ENCODE measurements at regions not wholly inside any gene's neighbourhood (a gene's known extent, or its start where the extent isn't known, plus 50 kb on each side); places are given as distances from the start of the nearest gene placed in this dataset.
"Not testable (repeated sequence)": the region's sequence is repeated elsewhere in the genome, so short reads cannot be mapped to it uniquely, and the experiment has no call there.

DNA sequence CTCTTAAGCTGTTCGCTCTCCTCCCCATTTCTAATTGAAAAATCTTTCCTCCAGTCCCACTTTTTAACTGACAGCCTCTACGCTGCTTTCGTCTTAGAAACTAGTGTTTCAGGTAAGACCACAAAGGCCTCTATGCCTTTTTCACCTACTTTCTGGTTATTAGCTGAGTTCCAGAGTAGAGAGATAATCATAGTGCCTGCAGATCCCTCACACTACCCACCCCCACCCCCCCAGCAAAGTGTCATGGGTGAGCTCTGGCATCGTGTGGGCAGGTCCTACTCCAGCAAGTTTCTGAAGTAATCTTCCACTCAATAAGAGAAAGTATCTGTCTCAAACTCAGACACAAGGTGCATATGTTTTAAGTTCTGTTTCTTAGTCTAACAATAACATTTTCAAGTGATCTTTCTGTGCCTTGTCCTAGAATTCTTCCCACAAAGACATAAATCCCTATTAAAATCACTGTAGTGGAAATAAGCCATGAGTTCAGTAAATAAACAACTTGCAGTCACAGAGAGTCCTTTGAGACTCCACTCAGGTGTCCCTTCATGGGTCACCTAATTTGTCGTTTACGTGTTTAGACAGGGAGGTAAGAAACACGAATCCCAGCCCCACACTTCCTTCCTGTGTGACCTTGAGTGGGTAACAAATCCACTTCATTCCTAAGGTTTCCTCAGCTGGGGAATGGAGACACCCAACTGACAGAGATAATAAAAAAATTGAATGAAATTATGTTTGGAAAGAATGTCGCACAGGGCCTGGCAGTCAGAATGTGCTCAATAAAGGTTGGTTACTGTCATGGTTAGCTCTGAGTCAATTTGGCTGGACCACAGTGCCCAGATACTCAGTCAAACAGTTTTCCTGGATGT, 228.9 kb upstream of the CAND1 start:
- Histone ChIP-seq H3K4me3 (ENCODE audit: low read length in 2 of 2) (no peak overlapping the region), H3K4me1 (ENCODE audit: control insufficient read depth, insufficient read depth, low read length) (no peaks in the 10 kb centered on the region)

DNA sequence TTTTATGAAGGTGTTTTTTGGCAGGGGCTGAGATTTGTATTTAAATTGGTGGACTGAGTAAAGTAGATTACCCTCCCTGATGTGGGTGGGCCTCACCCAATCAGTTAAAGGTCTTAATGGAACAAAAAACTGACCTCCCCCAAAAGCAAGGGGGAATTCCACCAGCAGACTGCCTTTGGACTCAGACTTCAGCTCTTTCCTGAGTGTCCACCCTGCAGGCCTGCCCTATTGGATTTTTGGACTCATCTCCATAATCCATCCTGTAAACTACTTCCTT, 228.4 kb upstream of the CAND1 start:
- no peaks in the 10 kb centered on the region for H3K36me3 ChIP-seq (ENCODE audit: control insufficient read depth in 2 of 2, insufficient read depth in 2 of 2, low read length in 2 of 2)
- no peak overlapping the region for H3K27ac ChIP-seq (ENCODE audit: low read length)
- H3K27me3 ChIP-seq (ENCODE audit: control insufficient read depth in 1 of 2, insufficient read depth in 2 of 2, low read length in 2 of 2): no peaks in the 10 kb centered on the region
- H3K9ac ChIP-seq (ENCODE audit: low read length in 2 of 2): no peak overlapping the region
- H3K4me1 ChIP-seq (ENCODE audit: control insufficient read depth, insufficient read depth, low read length): no peaks in the 10 kb centered on the region
- H3K9me3 ChIP-seq (ENCODE audit: control insufficient read depth in 2 of 2, low read length in 2 of 2): no peaks in the 10 kb centered on the region
- no peak overlapping the region for H3K4me3 ChIP-seq (ENCODE audit: low read length in 2 of 2)

More for the DNA sequence above, 228.9 kb upstream of the CAND1 start:
- Histone ChIP-seq H3K27ac (ENCODE audit: low read length) (no peak overlapping the region), H3K36me3 (ENCODE audit: control insufficient read depth in 2 of 2, insufficient read depth in 2 of 2, low read length in 2 of 2) (no peaks in the 10 kb centered on the region), H3K27me3 (ENCODE audit: control insufficient read depth in 1 of 2, insufficient read depth in 2 of 2, low read length in 2 of 2) (no peaks in the 10 kb centered on the region), H3K9ac (ENCODE audit: low read length in 2 of 2) (no peak overlapping the region), H3K9me3 (ENCODE audit: control insufficient read depth in 2 of 2, low read length in 2 of 2) (no peaks in the 10 kb centered on the region)

DNA sequence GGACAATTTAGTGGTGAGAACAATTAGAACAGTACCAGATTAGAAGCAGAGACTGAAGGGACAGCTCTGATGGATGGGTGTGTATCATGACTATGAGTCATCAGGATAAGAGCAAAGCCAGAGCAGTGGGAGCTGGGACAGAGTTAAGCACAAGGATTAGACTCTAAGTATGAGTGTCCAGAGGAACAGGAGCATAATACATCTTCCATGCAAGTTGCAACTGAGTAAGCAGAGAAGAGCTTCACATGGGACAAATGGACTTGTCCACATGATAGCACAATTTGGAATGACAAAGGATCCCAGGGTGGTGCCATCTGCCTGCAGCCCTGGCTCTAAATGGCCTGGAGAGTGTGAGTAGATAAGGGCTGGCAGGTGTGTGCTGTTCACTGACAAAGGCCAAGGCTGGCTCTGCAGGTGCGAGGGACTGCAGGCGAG, 226.4 kb upstream of the CAND1 start:
- Histone ChIP-seq H3K9ac (ENCODE audit: low read length in 2 of 2) (no peak overlapping the region), H3K4me3 (ENCODE audit: low read length in 2 of 2) (no peak overlapping the region), H3K4me1 (ENCODE audit: control insufficient read depth, insufficient read depth, low read length) (no peaks in the 10 kb centered on the region), H3K9me3 (ENCODE audit: control insufficient read depth in 2 of 2, low read length in 2 of 2) (no peaks in the 10 kb centered on the region), H3K27me3 (ENCODE audit: control insufficient read depth in 1 of 2, insufficient read depth in 2 of 2, low read length in 2 of 2) (no peaks in the 10 kb centered on the region), H3K27ac (ENCODE audit: low read length) (no peak overlapping the region), H3K36me3 (ENCODE audit: control insufficient read depth in 2 of 2, insufficient read depth in 2 of 2, low read length in 2 of 2) (no peaks in the 10 kb centered on the region)

DNA sequence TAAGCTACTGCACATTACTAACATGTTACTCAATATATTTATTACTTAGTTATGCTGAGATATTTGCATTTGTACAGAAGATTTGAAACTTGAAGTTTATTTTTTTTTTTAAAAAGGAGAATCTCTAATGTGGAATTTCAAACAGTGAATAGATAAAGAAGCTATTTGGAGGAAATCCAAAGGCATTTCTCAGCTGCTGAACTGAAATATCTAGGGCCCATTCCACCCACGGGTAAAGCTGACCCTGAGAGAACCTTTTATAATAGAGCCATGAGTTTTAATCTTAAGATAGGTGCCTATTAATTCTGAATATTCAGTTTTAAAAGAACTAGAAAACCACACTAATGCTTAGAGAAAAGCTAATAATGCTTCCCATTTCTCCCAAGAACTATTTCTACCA, 225.4 kb upstream of the CAND1 start:
- no peaks in the 10 kb centered on the region for H3K4me1 ChIP-seq (ENCODE audit: control insufficient read depth, insufficient read depth, low read length)
- no peak overlapping the region for H3K4me3 ChIP-seq (ENCODE audit: low read length in 2 of 2)
- H3K36me3 ChIP-seq (ENCODE audit: control insufficient read depth in 2 of 2, insufficient read depth in 2 of 2, low read length in 2 of 2): no peaks in the 10 kb centered on the region
- H3K9me3 ChIP-seq (ENCODE audit: control insufficient read depth in 2 of 2, low read length in 2 of 2): no peaks in the 10 kb centered on the region
- no peak overlapping the region for H3K9ac ChIP-seq (ENCODE audit: low read length in 2 of 2)
- no peaks in the 10 kb centered on the region for H3K27me3 ChIP-seq (ENCODE audit: control insufficient read depth in 1 of 2, insufficient read depth in 2 of 2, low read length in 2 of 2)
- H3K27ac ChIP-seq (ENCODE audit: low read length): no peak overlapping the region

DNA sequence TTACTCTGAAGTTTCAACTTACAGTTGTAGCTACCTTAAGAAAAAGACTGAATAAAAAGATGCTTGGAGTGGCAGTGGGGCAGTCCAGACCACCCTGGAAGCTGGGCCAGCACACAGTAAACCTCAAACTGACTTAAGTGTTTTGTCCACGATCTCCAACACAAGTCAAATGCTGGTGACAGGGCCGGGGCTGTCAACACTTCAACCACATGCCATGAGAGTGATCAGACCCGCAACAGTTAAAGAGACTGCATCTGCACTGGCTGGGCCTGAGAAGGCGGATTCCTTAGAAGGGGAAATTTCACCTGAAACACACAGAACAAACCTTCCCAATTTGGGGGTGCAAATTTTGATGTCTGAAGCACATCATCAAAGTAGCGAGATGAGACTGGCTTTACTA, 223.5 kb upstream of the CAND1 start:
- H3K9ac ChIP-seq (ENCODE audit: low read length in 2 of 2): no peak overlapping the region
- H3K36me3 ChIP-seq (ENCODE audit: control insufficient read depth in 2 of 2, insufficient read depth in 2 of 2, low read length in 2 of 2): no peaks in the 10 kb centered on the region
- H3K27ac ChIP-seq (ENCODE audit: low read length): no peak overlapping the region
- no peaks in the 10 kb centered on the region for H3K27me3 ChIP-seq (ENCODE audit: control insufficient read depth in 1 of 2, insufficient read depth in 2 of 2, low read length in 2 of 2)
- no peaks in the 10 kb centered on the region for H3K9me3 ChIP-seq (ENCODE audit: control insufficient read depth in 2 of 2, low read length in 2 of 2)
- no peak overlapping the region for H3K4me3 ChIP-seq (ENCODE audit: low read length in 2 of 2)
- H3K4me1 ChIP-seq (ENCODE audit: control insufficient read depth, insufficient read depth, low read length): no peaks in the 10 kb centered on the region

DNA sequence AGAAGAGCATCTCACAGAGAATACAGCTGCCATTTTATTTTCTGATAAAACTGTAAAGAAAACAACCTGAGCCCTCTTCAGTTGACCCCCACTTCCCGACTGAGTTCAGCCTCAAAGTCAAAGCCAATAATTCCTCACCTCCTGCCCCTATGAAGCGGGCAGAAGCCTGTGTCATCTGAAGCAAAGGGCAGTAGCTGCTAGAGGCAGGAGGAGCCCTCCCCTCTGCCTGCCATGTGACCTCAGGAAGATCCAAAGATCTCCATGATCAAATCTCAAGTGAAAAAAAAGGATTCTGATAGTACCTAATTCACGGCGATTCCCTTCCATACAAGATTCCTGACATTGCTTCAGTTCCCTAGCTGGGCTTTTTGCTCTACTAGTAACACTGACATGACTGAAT, 223.1 kb upstream of the CAND1 start:
- Histone ChIP-seq H3K9me3 (ENCODE audit: control insufficient read depth in 2 of 2, low read length in 2 of 2) (no peaks in the 10 kb centered on the region), H3K9ac (ENCODE audit: low read length in 2 of 2) (no peak overlapping the region), H3K36me3 (ENCODE audit: control insufficient read depth in 2 of 2, insufficient read depth in 2 of 2, low read length in 2 of 2) (no peaks in the 10 kb centered on the region), H3K27me3 (ENCODE audit: control insufficient read depth in 1 of 2, insufficient read depth in 2 of 2, low read length in 2 of 2) (no peaks in the 10 kb centered on the region), H3K27ac (ENCODE audit: low read length) (no peak overlapping the region), H3K4me1 (ENCODE audit: control insufficient read depth, insufficient read depth, low read length) (no peaks in the 10 kb centered on the region), H3K4me3 (ENCODE audit: low read length in 2 of 2) (no peak overlapping the region)

DNA sequence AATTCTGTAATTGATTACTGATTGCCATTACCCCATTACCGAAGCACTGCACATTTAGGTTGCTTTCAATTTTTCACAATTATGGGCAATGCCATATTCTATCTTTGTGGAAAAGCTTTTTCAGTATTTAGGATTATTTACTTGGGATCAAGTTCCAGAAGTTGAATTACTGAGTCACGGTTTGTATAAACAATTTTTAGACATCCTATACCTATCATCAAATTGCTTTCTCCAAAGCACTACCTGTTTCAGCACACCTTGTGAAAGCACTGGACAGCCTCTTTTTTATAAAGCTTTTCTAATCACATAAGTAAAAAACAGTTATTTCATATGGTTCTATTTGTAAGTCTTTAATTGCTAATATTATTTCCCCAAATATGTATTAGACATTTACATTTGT, 221.5 kb upstream of the CAND1 start:
- Histone ChIP-seq H3K27ac (ENCODE audit: low read length) (no peak overlapping the region), H3K4me1 (ENCODE audit: control insufficient read depth, insufficient read depth, low read length) (no peaks in the 10 kb centered on the region), H3K27me3 (ENCODE audit: control insufficient read depth in 1 of 2, insufficient read depth in 2 of 2, low read length in 2 of 2) (no peaks in the 10 kb centered on the region), H3K4me3 (ENCODE audit: low read length in 2 of 2) (no peak overlapping the region), H3K9me3 (ENCODE audit: control insufficient read depth in 2 of 2, low read length in 2 of 2) (no peaks in the 10 kb centered on the region), H3K36me3 (ENCODE audit: control insufficient read depth in 2 of 2, insufficient read depth in 2 of 2, low read length in 2 of 2) (no peaks in the 10 kb centered on the region), H3K9ac (ENCODE audit: low read length in 2 of 2) (no peak overlapping the region)

DNA sequence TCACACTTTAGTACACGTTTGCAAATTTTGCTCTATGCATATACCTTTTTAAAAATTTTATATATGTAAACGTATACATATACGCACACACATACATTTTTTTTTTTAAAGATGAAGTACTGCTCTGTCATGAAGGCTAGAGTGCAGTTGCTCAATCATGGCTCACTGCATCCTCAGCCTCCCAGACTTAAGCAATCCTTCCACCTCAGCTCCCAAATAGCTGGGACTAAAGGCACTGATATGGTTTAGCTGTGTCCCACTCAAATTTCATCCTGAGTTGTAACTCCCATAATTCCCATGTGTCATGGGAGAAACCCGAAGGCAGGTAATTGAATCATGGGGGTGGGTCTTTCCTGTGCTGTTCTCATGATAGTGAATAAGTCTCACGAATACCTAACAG, 220.8 kb upstream of the CAND1 start:
- H3K9me3 ChIP-seq (ENCODE audit: control insufficient read depth in 2 of 2, low read length in 2 of 2): no peaks in the 10 kb centered on the region
- H3K27ac ChIP-seq (ENCODE audit: low read length): no peak overlapping the region
- H3K4me3 ChIP-seq (ENCODE audit: low read length in 2 of 2): no peak overlapping the region
- no peaks in the 10 kb centered on the region for H3K27me3 ChIP-seq (ENCODE audit: control insufficient read depth in 1 of 2, insufficient read depth in 2 of 2, low read length in 2 of 2)
- no peaks in the 10 kb centered on the region for H3K4me1 ChIP-seq (ENCODE audit: control insufficient read depth, insufficient read depth, low read length)
- H3K36me3 ChIP-seq (ENCODE audit: control insufficient read depth in 2 of 2, insufficient read depth in 2 of 2, low read length in 2 of 2): no peaks in the 10 kb centered on the region
- no peak overlapping the region for H3K9ac ChIP-seq (ENCODE audit: low read length in 2 of 2)

DNA sequence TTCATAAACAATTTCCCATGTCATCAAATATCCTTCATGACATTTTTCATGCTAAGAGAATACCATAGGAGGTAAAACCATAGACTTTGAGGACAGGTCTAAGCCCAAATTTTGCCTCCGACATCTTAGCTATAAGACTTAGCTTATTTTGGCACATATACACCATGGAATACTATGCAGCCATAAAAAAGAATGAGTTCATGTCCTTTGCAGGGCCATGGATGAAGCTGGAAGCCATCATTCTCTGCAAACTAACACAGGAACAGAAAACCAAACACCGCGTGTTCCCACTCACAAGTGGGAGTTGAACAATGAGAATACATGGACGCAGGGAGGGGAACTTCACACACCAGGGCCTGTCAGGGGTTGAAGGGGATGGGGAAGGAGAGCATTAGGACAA, 220.0 kb upstream of the CAND1 start:
- not testable (repeated sequence) for H3K9ac ChIP-seq (ENCODE audit: low read length in 2 of 2); H3K36me3 ChIP-seq (ENCODE audit: control insufficient read depth in 2 of 2, insufficient read depth in 2 of 2, low read length in 2 of 2); H3K27ac ChIP-seq (ENCODE audit: low read length); H3K27me3 ChIP-seq (ENCODE audit: control insufficient read depth in 1 of 2, insufficient read depth in 2 of 2, low read length in 2 of 2); H3K4me3 ChIP-seq (ENCODE audit: low read length in 2 of 2); H3K4me1 ChIP-seq (ENCODE audit: control insufficient read depth, insufficient read depth, low read length); H3K9me3 ChIP-seq (ENCODE audit: control insufficient read depth in 2 of 2, low read length in 2 of 2)

DNA sequence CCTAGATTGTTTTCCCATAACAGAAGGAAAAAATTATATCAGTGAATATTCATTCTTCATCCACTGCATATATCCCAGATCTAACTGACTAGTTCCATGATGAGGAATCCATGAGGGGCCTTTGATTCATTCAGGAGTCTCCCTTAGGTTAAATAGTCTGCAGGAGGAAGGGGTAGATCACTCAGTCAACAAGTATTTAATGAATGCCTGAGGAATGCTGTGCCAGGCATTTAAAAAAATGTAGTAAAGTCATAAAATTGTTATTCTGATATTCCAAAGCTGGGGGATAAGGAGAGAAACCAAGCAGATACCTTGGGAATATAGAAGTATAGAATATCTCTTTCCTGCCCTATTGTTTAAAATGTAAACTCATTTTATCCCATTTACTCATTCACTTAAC, 216.2 kb upstream of the CAND1 start:
- Histone ChIP-seq H3K9ac (ENCODE audit: low read length in 2 of 2) (no peak overlapping the region), H3K27me3 (ENCODE audit: control insufficient read depth in 1 of 2, insufficient read depth in 2 of 2, low read length in 2 of 2) (no peaks in the 10 kb centered on the region), H3K27ac (ENCODE audit: low read length) (no peak overlapping the region), H3K4me1 (ENCODE audit: control insufficient read depth, insufficient read depth, low read length) (no peaks in the 10 kb centered on the region), H3K36me3 (ENCODE audit: control insufficient read depth in 2 of 2, insufficient read depth in 2 of 2, low read length in 2 of 2) (no peaks in the 10 kb centered on the region), H3K4me3 (ENCODE audit: low read length in 2 of 2) (no peak overlapping the region), H3K9me3 (ENCODE audit: control insufficient read depth in 2 of 2, low read length in 2 of 2) (no peaks in the 10 kb centered on the region)

DNA sequence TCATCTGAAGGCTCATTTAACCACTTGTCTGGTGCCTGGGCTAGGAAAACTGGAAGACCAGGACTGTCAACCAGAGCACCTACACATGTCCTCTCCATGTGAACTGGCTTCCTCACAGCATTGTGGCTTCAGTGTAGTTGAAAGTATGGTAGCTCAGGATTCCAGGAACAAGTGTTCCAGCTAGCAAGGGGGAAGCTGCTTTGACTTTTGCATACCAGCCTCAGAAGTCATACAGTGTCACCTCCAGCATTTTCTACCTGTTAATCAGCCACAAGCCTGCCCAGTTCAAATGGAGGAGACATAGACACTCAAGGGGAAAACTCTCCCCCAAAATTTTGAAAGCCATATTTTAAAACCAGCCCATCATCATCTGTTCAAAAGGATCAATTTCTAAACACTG, 212.8 kb upstream of the CAND1 start:
- Histone ChIP-seq H3K36me3 (ENCODE audit: control insufficient read depth in 2 of 2, insufficient read depth in 2 of 2, low read length in 2 of 2) (no peaks in the 10 kb centered on the region), H3K4me1 (ENCODE audit: control insufficient read depth, insufficient read depth, low read length) (no peaks in the 10 kb centered on the region), H3K9me3 (ENCODE audit: control insufficient read depth in 2 of 2, low read length in 2 of 2) (no peaks in the 10 kb centered on the region), H3K27me3 (ENCODE audit: control insufficient read depth in 1 of 2, insufficient read depth in 2 of 2, low read length in 2 of 2) (no peaks in the 10 kb centered on the region), H3K9ac (ENCODE audit: low read length in 2 of 2) (no peak overlapping the region), H3K4me3 (ENCODE audit: low read length in 2 of 2) (no peak overlapping the region), H3K27ac (ENCODE audit: low read length) (no peak overlapping the region)

Measured in stomach smooth muscle (tissue), 2 donors.